HG03097 (cell line): ENCODE measurements at regions not wholly inside any gene's neighbourhood (a gene's known extent, or its start where the extent isn't known, plus 50 kb on each side); places are given as distances from the start of the nearest gene placed in this dataset.
"Not testable (repeated sequence)": the region's sequence is repeated elsewhere in the genome, so short reads cannot be mapped to it uniquely, and the experiment has no call there.

Experiments used
- ATAC-seq: cut with Tn5 transposase; IDR thresholded peaks from one replicate; pipeline ENCODE4 v1.9.1; 2021; ENCODE audit not compliant: unreplicated experiment, low FRiP score

- no peak for ATAC-seq
These were observed 216.4 kb downstream of the SEC23IP start for GRCh38 chr10:120108916-120109315.

GRCh38 chr10:120109725-120110124, 217.2 kb downstream of the SEC23IP start:
- ATAC-seq = not testable (repeated sequence)

GRCh38 chr10:120110196-120110595, 217.7 kb downstream of the SEC23IP start:
- ATAC-seq = no peak

- ATAC-seq = no peak
These were observed 219.1 kb downstream of the SEC23IP start for GRCh38 chr10:120111628-120112027.

- no peak for ATAC-seq
These were observed 220.3 kb downstream of the SEC23IP start for GRCh38 chr10:120112809-120113208.

GRCh38 chr10:120115959-120116358, 223.4 kb downstream of the SEC23IP start:
- no peak for ATAC-seq

- ATAC-seq = no peak
These were observed 229.2 kb downstream of the SEC23IP start for GRCh38 chr10:120121768-120122167.

GRCh38 chr10:120131183-120131582, 238.7 kb downstream of the SEC23IP start:
- ATAC-seq = no peak

- ATAC-seq = no peak
These were observed 240.3 kb downstream of the SEC23IP start for GRCh38 chr10:120132811-120133210.

GRCh38 chr10:120138689-120139088, 246.2 kb downstream of the SEC23IP start:
- ATAC-seq = no peak

- no peak for ATAC-seq
These were observed 252.6 kb downstream of the SEC23IP start for GRCh38 chr10:120145107-120145506.

GRCh38 chr10:120156614-120157274, 264.2 kb downstream of the SEC23IP start:
- ATAC-seq = no peak

GRCh38 chr10:120161111-120161510, 268.6 kb downstream of the SEC23IP start:
- ATAC-seq = no peak

GRCh38 chr10:120162471-120162870, 269.9 kb downstream of the SEC23IP start:
- ATAC-seq = no peak

GRCh38 chr10:120172356-120172755, 279.8 kb downstream of the SEC23IP start:
- ATAC-seq = no peak

GRCh38 chr10:120174491-120174890, 282.0 kb downstream of the SEC23IP start:
- no peak for ATAC-seq

- no peak for ATAC-seq
These were observed 279.7 kb upstream of the PLPP4 start for GRCh38 chr10:120177330-120177729.

GRCh38 chr10:120180160-120180559, 276.9 kb upstream of the PLPP4 start:
- no peak for ATAC-seq

GRCh38 chr10:120181154-120181553, 275.9 kb upstream of the PLPP4 start:
- no peak for ATAC-seq

GRCh38 chr10:120182431-120182830, 274.6 kb upstream of the PLPP4 start:
- no peak for ATAC-seq

- no peak for ATAC-seq
These were observed 273.5 kb upstream of the PLPP4 start for GRCh38 chr10:120183546-120183945.

- no peak for ATAC-seq
These were observed 272.3 kb upstream of the PLPP4 start for GRCh38 chr10:120184547-120185337.
